ENCODE measurements at regions not wholly inside any gene's neighbourhood (a gene's known extent, or its start where the extent isn't known, plus 50 kb on each side); places are given as distances from the start of the nearest gene placed in this dataset.
A peak's percentile ranks its signal among the peaks of the same experiment; 100 is the strongest.

GRCh38 chr12:124379938-124380754 lies 85.3 kb downstream of the RFLNA start:
- Mint-ChIP-seq H3K4me1 (ENCODE audit: low read depth) (no peaks in the 10 kb centered on the region), H3K9me3 (no peaks in the 10 kb centered on the region), H3K27ac (no peak overlapping the region), H3K27me3 (no peaks in the 10 kb centered on the region), H3K4me3 (no peak overlapping the region), H3K36me3 (ENCODE audit: low read depth) (peaks cover 60% of the 10 kb centered on the region)
- peaks cover 52% of the 10 kb centered on the region for H3K36me3 ChIP-seq (ENCODE audit: insufficient read depth, low read length)
- no peak overlapping the region for H3K4me3 ChIP-seq (ENCODE audit: low read length)
- no peak for TF ChIP-seq CTCF (IDR thresholded peaks at IDR 0.05)
- H3K27ac ChIP-seq (ENCODE audit: low read depth in 1 of 2, low read length in 2 of 2), result no peak overlapping the region
- no peaks in the 10 kb centered on the region for H3K9me3 ChIP-seq (ENCODE audit: control insufficient read depth in 1 of 2, insufficient read depth in 1 of 2, low read length in 2 of 2)
- no peaks in the 10 kb centered on the region for H3K27me3 ChIP-seq (ENCODE audit: control insufficient read depth in 1 of 2, insufficient read depth in 2 of 2, low read length in 2 of 2)
- ATAC-seq (ENCODE audit: poor library complexity), result no peak
- peak in 2 of 14 experiments; percentile 53 to 56 for DNase-seq
- no peaks in the 10 kb centered on the region for H3K4me1 ChIP-seq (ENCODE audit: insufficient read depth, low read length)
- ChIA-PET CTCF (no interaction called here), POLR2A (no interaction called here)
- intact Hi-C loops (cut with DNase I, micrococcal nuclease), result no loop called here

GRCh38 chr12:124379379-124379937 lies 84.6 kb downstream of the RFLNA start:
- no peak for DNase-seq
- CTCF ChIA-PET, result no interaction called here
- no peaks in the 10 kb centered on the region for H3K27me3 ChIP-seq (ENCODE audit: control insufficient read depth in 1 of 2, insufficient read depth in 2 of 2, low read length in 2 of 2)
- peaks cover 48% of the 10 kb centered on the region for H3K36me3 ChIP-seq (ENCODE audit: insufficient read depth, low read length)
- H3K9me3 ChIP-seq (ENCODE audit: control insufficient read depth in 1 of 2, insufficient read depth in 1 of 2, low read length in 2 of 2), result no peaks in the 10 kb centered on the region
- no peak for TF ChIP-seq CTCF (IDR thresholded peaks at IDR 0.05)
- ATAC-seq (ENCODE audit: poor library complexity), result no peak
- H3K4me1 Mint-ChIP-seq (ENCODE audit: low read depth), result no peaks in the 10 kb centered on the region
- H3K9me3 Mint-ChIP-seq, result no peaks in the 10 kb centered on the region
- no peak overlapping the region for H3K27ac ChIP-seq (ENCODE audit: low read depth in 1 of 2, low read length in 2 of 2)
- POLR2A ChIA-PET, result no interaction called here
- no peak overlapping the region for H3K4me3 Mint-ChIP-seq
- H3K4me1 ChIP-seq (ENCODE audit: insufficient read depth, low read length), result no peaks in the 10 kb centered on the region
- H3K27ac Mint-ChIP-seq, result no peak overlapping the region
- no peak overlapping the region for H3K4me3 ChIP-seq (ENCODE audit: low read length)
- H3K27me3 Mint-ChIP-seq, result no peaks in the 10 kb centered on the region
- peaks cover 60% of the 10 kb centered on the region for H3K36me3 Mint-ChIP-seq (ENCODE audit: low read depth)
- intact Hi-C loops (cut with DNase I, micrococcal nuclease), result no loop called here

- intact Hi-C loops (cut with DNase I, micrococcal nuclease), result no loop called here
- Histone ChIP-seq H3K36me3 (ENCODE audit: insufficient read depth, low read length) (peaks cover 48% of the 10 kb centered on the region), H3K27ac (ENCODE audit: low read depth in 1 of 2, low read length in 2 of 2) (no peak overlapping the region), H3K4me3 (ENCODE audit: low read length) (no peak overlapping the region), H3K9me3 (ENCODE audit: control insufficient read depth in 1 of 2, insufficient read depth in 1 of 2, low read length in 2 of 2) (no peaks in the 10 kb centered on the region), H3K27me3 (ENCODE audit: control insufficient read depth in 1 of 2, insufficient read depth in 2 of 2, low read length in 2 of 2) (no peaks in the 10 kb centered on the region), H3K4me1 (ENCODE audit: insufficient read depth, low read length) (no peaks in the 10 kb centered on the region)
- H3K27ac Mint-ChIP-seq, result no peak overlapping the region
- DNase-seq (no peak), ATAC-seq (ENCODE audit: poor library complexity) (no peak)
- H3K9me3 Mint-ChIP-seq, result no peaks in the 10 kb centered on the region
- H3K36me3 Mint-ChIP-seq (ENCODE audit: low read depth), result peaks cover 59% of the 10 kb centered on the region
- ChIA-PET POLR2A (no interaction called here), CTCF (no interaction called here)
- no peaks in the 10 kb centered on the region for H3K4me1 Mint-ChIP-seq (ENCODE audit: low read depth)
- no peak for TF ChIP-seq CTCF (IDR thresholded peaks at IDR 0.05)
- H3K4me3 Mint-ChIP-seq, result no peak overlapping the region
- no peaks in the 10 kb centered on the region for H3K27me3 Mint-ChIP-seq
Measured at GRCh38 chr12:124378926-124379325, 84.0 kb downstream of the RFLNA start.

Measured in CD4-positive, alpha-beta T cell (primary cell).